K562 (cell line): ENCODE measurements at regions not wholly inside any gene's neighbourhood (a gene's known extent, or its start where the extent isn't known, plus 50 kb on each side); places are given as distances from the start of the nearest gene placed in this dataset.

Source experiments
- ATAC-seq: fragments of 200-7000 bp; cut with Tn5 transposase; 3 replicates; pipeline ENCODE4 v1.9.1; 2020; ENCODE audit warnings: moderate library complexity
- BruUV-seq: library from RNA; stranded (reverse); fragments of 400-500 nt; replicated peaks from 2 replicates; lab custom pipeline; 2021; lab: Mats Ljungman, UMichigan
- CTCF ChIA-PET: fragments of 300-600 bp; formaldehyde crosslinking; extraction: SDS; loops from one replicate; lab custom pipeline; 2021; ENCODE audit warnings: low intra/inter-chr PET ratio; lab: Yijun Ruan, JAX
- POLR2A ChIA-PET: fragments of 300-600, 350-650 bp; sonication (Branson Sonifier 250); formaldehyde crosslinking; extraction: SDS; loops from one replicate; lab custom pipeline; 2021; ENCODE audit warnings: antibody characterized with exemption, inconsistent platforms; lab: Yijun Ruan, JAX
- DNase-seq, 4 experiments: peaks; one replicate each; pipeline versions ENCODE4 v3.0.0 to v3.0.0-alpha.2; 2011 to 2018; ENCODE audit warnings: low spot score in 3 of 4, mixed read lengths in 3 of 4; ENCODE audit errors: extremely low read depth in 1 of 4
- FAIRE-seq: peaks from 2 replicates; lab custom pipeline; 2011; peaks lifted over from hg19 to GRCh38; lab: Jason Lieb, UNC
- H2AFZ ChIP-seq: 2 replicates; pipeline ENCODE4 v1.6.0; 2011; ENCODE audit warnings: low read depth, low read length, control low read depth, inconsistent platforms
- H3K27ac ChIP-seq: fragments of 200-600 bp; 3 replicates; pipeline ENCODE4 v1.8.0; 2011; ENCODE audit warnings: low read depth, mild to moderate bottlenecking, control low read depth, inconsistent platforms, low read length, moderate library complexity, mixed read lengths; ENCODE audit errors: extremely low read depth
- H3K27me3 ChIP-seq, 2 experiments: fragments of 300-600 bp in 1 of 2; 2 replicates in 1 of 2; 3 replicates in 1 of 2; pipeline versions ENCODE4 v1.6.0 to v1.8.0; 2011; ENCODE audit warnings: inconsistent platforms in 2 of 2, low read length in 2 of 2, mild to moderate bottlenecking in 1 of 2, mixed read lengths in 1 of 2, moderate library complexity in 1 of 2; ENCODE audit not compliant: control insufficient read depth in 2 of 2, insufficient read depth in 2 of 2
- H3K36me3 ChIP-seq: fragments of 300-600 bp; 3 replicates; pipeline ENCODE4 v1.8.0; 2011; ENCODE audit warnings: mild to moderate bottlenecking, low read length, inconsistent platforms; ENCODE audit not compliant: control insufficient read depth, insufficient read depth
- H3K4me1 ChIP-seq, 2 experiments: fragments of 200-600 bp in 1 of 2; replicated peaks in 1 of 2; 2 replicates in 1 of 2; 3 replicates in 1 of 2; pipeline versions ENCODE4 v1.5.1 to v1.8.0; 2011; ENCODE audit warnings: inconsistent platforms in 2 of 2, low read length in 2 of 2, mild to moderate bottlenecking in 1 of 2, mixed read lengths in 1 of 2, moderate library complexity in 1 of 2; ENCODE audit not compliant: control insufficient read depth in 2 of 2, insufficient read depth in 2 of 2
- H3K4me2 ChIP-seq: 2 replicates; pipeline ENCODE4 v1.6.1; 2011; ENCODE audit warnings: low read length, control low read depth, inconsistent platforms, mixed read lengths; ENCODE audit not compliant: insufficient read depth
- H3K4me3 ChIP-seq: fragments of 200-600 bp; sonication (generic), shearing (Covaris generic); 2 replicates; pipeline ENCODE4 v1.5.1; 2016; ENCODE audit warnings: control low read depth, inconsistent platforms
- H3K79me2 ChIP-seq: fragments of 200-600 bp; 3 replicates; pipeline ENCODE4 v1.8.0; 2011; ENCODE audit warnings: low read length, inconsistent platforms; ENCODE audit not compliant: control insufficient read depth, insufficient read depth
- H3K9ac ChIP-seq, 2 experiments: 2 replicates each; pipeline versions ENCODE4 v1.6.0 to v1.6.1; 2011; ENCODE audit warnings: low read depth in 2 of 2, low read length in 2 of 2, control low read depth in 1 of 2, inconsistent platforms in 1 of 2, mild to moderate bottlenecking in 1 of 2, mixed read lengths in 1 of 2; ENCODE audit not compliant: insufficient read depth in 1 of 2
- H3K9me1 ChIP-seq: one replicate; pipeline ENCODE4 v1.6.0; 2011; ENCODE audit warnings: inconsistent platforms, mild to moderate bottlenecking, low read length, moderate library complexity; ENCODE audit not compliant: control insufficient read depth, insufficient read depth
- H3K9me3 ChIP-seq: replicated peaks from 2 replicates; pipeline ENCODE4 v1.5.1; 2011; ENCODE audit warnings: low read depth, low read length, inconsistent platforms; ENCODE audit not compliant: control insufficient read depth, insufficient read depth
- H4K20me1 ChIP-seq: replicated peaks from 2 replicates; pipeline ENCODE4 v1.6.1; 2011; ENCODE audit warnings: low read length, inconsistent platforms, mixed read lengths; ENCODE audit not compliant: control insufficient read depth, insufficient read depth
- DNMT1 ChIP-seq: fragments of 450-650 bp; IDR thresholded peaks from 2 replicates; pipeline ENCODE4 v1.6.1; 2016; ENCODE audit warnings: antibody characterized with exemption, mild to moderate bottlenecking
- KLF6 ChIP-seq: fragments of 250-450 bp; sonication (Bioruptor Pico); IDR thresholded peaks from 2 replicates; pipeline ENCODE4 v1.4.0; 2020; ENCODE audit warnings: mild to moderate bottlenecking, moderate library complexity, borderline replicate concordance
- MEF2D ChIP-seq: conservative IDR thresholded peaks from 2 replicates; pipeline ENCODE4 v1.6.1; 2016; ENCODE audit warnings: low read depth, missing genetic modification characterization, missing compliant biosample characterization
- SMAD3 ChIP-seq: fragments of 450-650 bp; formaldehyde crosslinking; conservative IDR thresholded peaks from 2 replicates; pipeline ENCODE4 v1.4.0; 2020; ENCODE audit warnings: mild to moderate bottlenecking
- SRF ChIP-seq, 2 experiments: fragments of 250-450, 450-650 bp in 1 of 2; sonication (Bioruptor Pico) in 1 of 2; sonication (generic) in 1 of 2; formaldehyde crosslinking; IDR thresholded peaks; 2 replicates each; pipeline versions ENCODE4 v1.5.0 to v1.5.1; 2020 to 2022; ENCODE audit warnings: mild to moderate bottlenecking in 1 of 2, missing genetic modification reagents in 1 of 2
- U2AF2 ChIP-seq: fragments of 200-400 bp; formaldehyde crosslinking; optimal IDR thresholded peaks from 2 replicates; pipeline ENCODE3; 2017; ENCODE audit warnings: low read depth, mild to moderate bottlenecking, low read length
- ZNF431 ChIP-seq: sonication (generic); formaldehyde crosslinking; IDR thresholded peaks from 2 replicates; pipeline ENCODE4 v1.8.0; 2022; ENCODE audit warnings: mild to moderate bottlenecking, missing genetic modification reagents
- WGBS: fragments of 100-300 bp; shearing (Covaris generic); methylation state at CpG from one replicate; pipeline ENCODE4 v1.1.6; 2016; ENCODE audit warnings: low coverage, mixed read lengths; ENCODE audit not compliant: insufficient coverage; ENCODE audit errors: missing lambda C conversion rate; 5-methylcytosine and 5-hydroxymethylcytosine counted together
- in situ Hi-C: fragments of 300-500 bp; cut with MboI; formaldehyde crosslinking; loops from 4 replicates; pipeline ENCODE4 v1.15.0; 2018; ENCODE audit warnings: inconsistent platforms, mixed read lengths
- intact Hi-C: fragments of 100-400 bp; cut with micrococcal nuclease; formaldehyde crosslinking; loops from 2 replicates; pipeline ENCODE4 v1.14.2; 2022
- TF ChIP-seq, protein P1 (sequence below): fragments of 250-450 bp; sonication (Bioruptor Pico); IDR thresholded peaks from 2 replicates; pipeline ENCODE4 v1.8.0; 2021; ENCODE audit warnings: moderate library complexity, mild to moderate bottlenecking, inconsistent platforms
- TF ChIP-seq, protein P2 (sequence below): sonication (generic); formaldehyde crosslinking; IDR thresholded peaks from 2 replicates; pipeline ENCODE4 v1.8.0; 2022; ENCODE audit warnings: mild to moderate bottlenecking, missing genetic modification reagents
- TF ChIP-seq, protein P3 (sequence below), 2 experiments: fragments of 450-650 bp in 1 of 2; IDR thresholded peaks; 2 replicates each; pipeline ENCODE4 v1.6.1; 2011 to 2017; ENCODE audit warnings: low read depth in 2 of 2, antibody characterized with exemption in 1 of 2, borderline replicate concordance in 1 of 2, low read length in 1 of 2, mild to moderate bottlenecking in 1 of 2, mixed read lengths in 1 of 2; ENCODE audit not compliant: control insufficient read depth in 1 of 2
- TF ChIP-seq, protein P4 (sequence below): fragments of 250-450 bp; sonication (Bioruptor Pico); IDR thresholded peaks from 2 replicates; pipeline ENCODE4 v1.5.0; 2021; ENCODE audit warnings: mild to moderate bottlenecking, moderate library complexity

DNA sequence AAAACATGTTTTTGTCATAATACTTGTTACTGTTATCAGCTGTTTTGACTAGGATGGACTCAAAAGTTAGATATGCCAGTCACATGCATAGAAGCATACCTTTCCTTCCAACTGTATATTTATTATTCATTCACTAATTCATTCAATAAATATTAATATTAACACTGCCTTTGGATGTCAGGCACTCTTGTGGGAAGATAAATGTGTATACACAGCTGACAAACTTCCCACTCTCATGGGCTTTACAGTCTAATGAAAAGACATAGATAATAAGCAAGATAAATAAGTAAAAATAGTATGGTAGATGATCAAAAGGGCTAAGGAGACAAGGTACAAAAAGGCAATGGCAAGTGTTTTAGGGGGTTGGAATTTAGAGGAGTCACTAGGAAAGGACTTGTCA lies 180.1 kb upstream of the SMIM30 start (continued):
- TF ChIP-seq, protein P1, sequence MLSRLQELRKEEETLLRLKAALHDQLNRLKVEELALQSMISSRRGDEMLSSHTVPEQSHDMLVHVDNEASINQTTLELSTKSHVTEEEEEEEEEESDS (CRISPR knock-in tag), result no peak

DNA sequence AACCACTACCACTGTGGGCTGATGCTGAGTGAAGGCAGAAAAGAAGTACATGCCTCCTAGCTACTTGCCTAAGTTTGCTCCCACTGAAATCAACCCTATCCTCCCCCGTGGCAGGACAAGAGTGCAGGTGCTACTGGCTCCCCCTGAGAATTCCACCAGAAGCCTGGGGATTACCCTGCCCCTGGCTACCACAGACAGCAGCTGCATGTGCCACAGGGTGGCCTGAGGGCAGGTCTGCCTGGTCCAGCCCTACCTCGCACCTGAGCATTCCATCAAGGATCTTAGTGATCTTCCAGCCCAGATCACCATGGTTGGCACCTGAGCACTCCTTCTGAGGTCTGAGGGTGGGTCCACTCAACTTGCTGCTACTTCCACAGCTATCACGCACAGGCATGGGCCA lies 176.4 kb upstream of the SMIM30 start:
- in situ Hi-C loops (loop anchor here (10.0 kb wide), 1 partner anchor 270 kb away; no protein-coding TSS in a partner anchor), intact Hi-C loops (no loop called here)
- Histone ChIP-seq H3K27me3 (peaks cover 0 to 7% of the 10 kb centered on the region in 2 experiments; a peak in 1 of 5 replicates), H2AFZ (no peak overlapping the region), H3K79me2 (no peaks in the 10 kb centered on the region), H3K9me1 (no peaks in the 10 kb centered on the region), H3K9ac (no peak overlapping the region), H3K9me3 (no peaks in the 10 kb centered on the region), H4K20me1 (no peaks in the 10 kb centered on the region), H3K4me1 (peaks cover 0 to 6% of the 10 kb centered on the region in 2 experiments; a peak in 1 of 5 replicates), H3K36me3 (no peaks in the 10 kb centered on the region), H3K27ac (no peak overlapping the region), H3K4me2 (no peak overlapping the region), H3K4me3 (no peak overlapping the region)
- BruUV-seq, result no TSS peak
- CTCF ChIA-PET, result no interaction called here
- POLR2A ChIA-PET, result interaction anchor here (0.7 kb wide), 1 partner anchor 31 kb away, joined by 3 read pairs; no protein-coding TSS in a partner anchor
- ATAC-seq, result no peak
- WGBS, result 9% methylated on average over 3 of the region's 3 CpGs
- FAIRE-seq, result no peak
- no peak for DNase-seq
- TF ChIP-seq ZNF431 (CRISPR knock-in tag) (no peak), U2AF2 (no peak), SMAD3 (no peak), KLF6 (CRISPR knock-in tag) (no peak), SRF (CRISPR knock-in tag; IDR thresholded peaks at IDR 0.05) (no peak), MEF2D (tag) (no peak), DNMT1 (no peak)
- TF ChIP-seq, protein P2, sequence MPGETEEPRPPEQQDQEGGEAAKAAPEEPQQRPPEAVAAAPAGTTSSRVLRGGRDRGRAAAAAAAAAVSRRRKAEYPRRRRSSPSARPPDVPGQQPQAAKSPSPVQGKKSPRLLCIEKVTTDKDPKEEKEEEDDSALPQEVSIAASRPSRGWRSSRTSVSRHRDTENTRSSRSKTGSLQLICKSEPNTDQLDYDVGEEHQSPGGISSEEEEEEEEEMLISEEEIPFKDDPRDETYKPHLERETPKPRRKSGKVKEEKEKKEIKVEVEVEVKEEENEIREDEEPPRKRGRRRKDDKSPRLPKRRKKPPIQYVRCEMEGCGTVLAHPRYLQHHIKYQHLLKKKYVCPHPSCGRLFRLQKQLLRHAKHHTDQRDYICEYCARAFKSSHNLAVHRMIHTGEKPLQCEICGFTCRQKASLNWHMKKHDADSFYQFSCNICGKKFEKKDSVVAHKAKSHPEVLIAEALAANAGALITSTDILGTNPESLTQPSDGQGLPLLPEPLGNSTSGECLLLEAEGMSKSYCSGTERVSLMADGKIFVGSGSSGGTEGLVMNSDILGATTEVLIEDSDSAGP, result no peak
- TF ChIP-seq, protein P3, sequence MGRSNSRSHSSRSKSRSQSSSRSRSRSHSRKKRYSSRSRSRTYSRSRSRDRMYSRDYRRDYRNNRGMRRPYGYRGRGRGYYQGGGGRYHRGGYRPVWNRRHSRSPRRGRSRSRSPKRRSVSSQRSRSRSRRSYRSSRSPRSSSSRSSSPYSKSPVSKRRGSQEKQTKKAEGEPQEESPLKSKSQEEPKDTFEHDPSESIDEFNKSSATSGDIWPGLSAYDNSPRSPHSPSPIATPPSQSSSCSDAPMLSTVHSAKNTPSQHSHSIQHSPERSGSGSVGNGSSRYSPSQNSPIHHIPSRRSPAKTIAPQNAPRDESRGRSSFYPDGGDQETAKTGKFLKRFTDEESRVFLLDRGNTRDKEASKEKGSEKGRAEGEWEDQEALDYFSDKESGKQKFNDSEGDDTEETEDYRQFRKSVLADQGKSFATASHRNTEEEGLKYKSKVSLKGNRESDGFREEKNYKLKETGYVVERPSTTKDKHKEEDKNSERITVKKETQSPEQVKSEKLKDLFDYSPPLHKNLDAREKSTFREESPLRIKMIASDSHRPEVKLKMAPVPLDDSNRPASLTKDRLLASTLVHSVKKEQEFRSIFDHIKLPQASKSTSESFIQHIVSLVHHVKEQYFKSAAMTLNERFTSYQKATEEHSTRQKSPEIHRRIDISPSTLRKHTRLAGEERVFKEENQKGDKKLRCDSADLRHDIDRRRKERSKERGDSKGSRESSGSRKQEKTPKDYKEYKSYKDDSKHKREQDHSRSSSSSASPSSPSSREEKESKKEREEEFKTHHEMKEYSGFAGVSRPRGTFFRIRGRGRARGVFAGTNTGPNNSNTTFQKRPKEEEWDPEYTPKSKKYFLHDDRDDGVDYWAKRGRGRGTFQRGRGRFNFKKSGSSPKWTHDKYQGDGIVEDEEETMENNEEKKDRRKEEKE (IDR thresholded peaks at IDR 0.05; ENCODE audit: borderline replicate concordance in 1 of 2, control insufficient read depth in 1 of 2, low read depth in 2 of 2, low read length in 1 of 2), result no peak
- TF ChIP-seq, protein P4, sequence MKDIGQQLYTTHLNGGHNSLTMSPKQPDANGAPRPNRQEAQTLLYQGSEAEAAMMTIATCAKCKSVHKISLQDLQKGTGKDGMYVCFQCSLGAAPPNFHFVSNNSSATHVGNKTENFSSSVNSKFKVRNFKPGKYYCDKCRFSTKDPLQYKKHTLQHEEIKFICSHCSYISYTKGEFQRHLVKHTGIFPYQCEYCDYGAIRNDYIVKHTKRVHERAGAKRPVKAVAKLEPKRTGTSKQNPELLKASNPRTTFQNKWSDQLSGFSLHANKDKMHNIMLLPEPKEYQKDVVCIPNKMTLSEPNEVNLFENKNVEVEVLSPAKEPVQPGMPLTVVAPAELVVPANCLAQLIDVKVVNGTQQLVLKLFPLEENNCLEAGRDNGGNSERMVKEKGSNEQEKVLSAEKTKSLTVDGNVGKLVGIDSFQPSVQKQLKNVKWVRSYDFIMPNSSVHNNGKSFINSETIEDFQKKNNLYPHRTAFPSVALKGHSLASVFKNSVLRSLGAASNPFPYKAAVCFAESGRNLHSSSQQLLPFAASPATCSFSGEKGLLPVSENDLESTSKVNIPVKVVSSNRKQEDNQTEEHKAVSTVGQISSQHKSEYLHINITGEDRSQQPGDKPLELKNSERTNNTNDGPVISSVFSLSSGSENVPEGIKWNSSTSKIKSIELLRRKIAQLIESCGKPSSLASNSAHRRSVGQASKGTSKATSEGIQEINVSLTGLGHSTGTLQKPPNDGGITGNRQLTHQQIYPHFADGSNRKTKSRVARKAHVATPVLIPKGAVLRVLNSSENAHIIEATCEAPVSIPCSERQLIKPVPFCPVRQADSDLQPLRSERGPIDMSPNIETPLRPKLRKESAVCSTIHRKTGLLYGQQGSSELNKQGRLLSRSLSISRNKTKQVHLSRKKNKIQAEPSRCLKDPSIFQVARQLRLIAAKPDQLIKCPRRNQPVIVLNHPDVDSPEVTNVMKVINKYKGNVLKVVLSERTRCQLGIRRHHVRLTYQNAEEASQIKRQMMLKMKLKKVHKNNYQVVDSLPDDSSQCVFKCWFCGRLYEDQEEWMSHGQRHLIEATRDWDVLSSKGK (CRISPR knock-in tag), result no peak
